ENCODE measurements at regions not wholly inside any gene's neighbourhood (a gene's known extent, or its start where the extent isn't known, plus 50 kb on each side); places are given as distances from the start of the nearest gene placed in this dataset.

- in situ Hi-C loops (cut with HindIII; ENCODE audit: low sequenced_read_pairs): no loop called here
Observed at GRCh38 chr1:208448425-208448824, 204.2 kb upstream of the PLXNA2 start.

GRCh38 chr1:208449951-208450350 is 205.8 kb upstream of the PLXNA2 start:
- in situ Hi-C loops (cut with HindIII; ENCODE audit: low sequenced_read_pairs): no loop called here
- no peak overlapping the region for H3K4me3 ChIP-seq (ENCODE audit: low read depth, low read length)
- DNase-seq (ENCODE audit: low read depth): no peak
- no peak for TF ChIP-seq CTCF (IDR thresholded peaks at IDR 0.05; ENCODE audit: low read depth, low read length, missing control alignments)

More at GRCh38 chr1:208448425-208448824, 204.2 kb upstream of the PLXNA2 start:
- DNase-seq (ENCODE audit: low read depth): no peak
- H3K4me3 ChIP-seq (ENCODE audit: low read depth, low read length): no peak overlapping the region
- TF ChIP-seq CTCF (IDR thresholded peaks at IDR 0.05; ENCODE audit: low read depth, low read length, missing control alignments): no peak

GRCh38 chr1:208450958-208451357 is 206.8 kb upstream of the PLXNA2 start:
- no peak overlapping the region for H3K4me3 ChIP-seq (ENCODE audit: low read depth, low read length)
- no peak for DNase-seq (ENCODE audit: low read depth)
- no peak for TF ChIP-seq CTCF (IDR thresholded peaks at IDR 0.05; ENCODE audit: low read depth, low read length, missing control alignments)
- in situ Hi-C loops (cut with HindIII; ENCODE audit: low sequenced_read_pairs): no loop called here

- in situ Hi-C loops (cut with HindIII; ENCODE audit: low sequenced_read_pairs): no loop called here
- no peak overlapping the region for H3K4me3 ChIP-seq (ENCODE audit: low read depth, low read length)
- DNase-seq (ENCODE audit: low read depth): no peak
- TF ChIP-seq CTCF (IDR thresholded peaks at IDR 0.05; ENCODE audit: low read depth, low read length, missing control alignments): no peak
Observed at GRCh38 chr1:208455821-208456220, 211.6 kb upstream of the PLXNA2 start.

GRCh38 chr1:208456487-208456886 is 212.3 kb upstream of the PLXNA2 start:
- in situ Hi-C loops (cut with HindIII; ENCODE audit: low sequenced_read_pairs): no loop called here
- H3K4me3 ChIP-seq (ENCODE audit: low read depth, low read length): no peak overlapping the region
- no peak for TF ChIP-seq CTCF (IDR thresholded peaks at IDR 0.05; ENCODE audit: low read depth, low read length, missing control alignments)
- no peak for DNase-seq (ENCODE audit: low read depth)

GRCh38 chr1:208460823-208461222 is 216.6 kb upstream of the PLXNA2 start:
- in situ Hi-C loops (cut with HindIII; ENCODE audit: low sequenced_read_pairs): no loop called here
- TF ChIP-seq CTCF (IDR thresholded peaks at IDR 0.05; ENCODE audit: low read depth, low read length, missing control alignments): no peak
- H3K4me3 ChIP-seq (ENCODE audit: low read depth, low read length): no peak overlapping the region
- DNase-seq (ENCODE audit: low read depth): no peak

- TF ChIP-seq CTCF (IDR thresholded peaks at IDR 0.05; ENCODE audit: low read depth, low read length, missing control alignments): peak; percentile 16
- no peak for DNase-seq (ENCODE audit: low read depth)
- in situ Hi-C loops (cut with HindIII; ENCODE audit: low sequenced_read_pairs): no loop called here
- no peak overlapping the region for H3K4me3 ChIP-seq (ENCODE audit: low read depth, low read length)
Observed at GRCh38 chr1:208461680-208462079, 217.5 kb upstream of the PLXNA2 start.

All from astrocyte of the cerebellum (primary cell).